SK-MEL-5 (cell line): ENCODE measurements at regions not wholly inside any gene's neighbourhood (a gene's known extent, or its start where the extent isn't known, plus 50 kb on each side); places are given as distances from the start of the nearest gene placed in this dataset.

Source experiments
- DNase-seq: peaks from one replicate; pipeline ENCODE4 v3.0.0-alpha.2; 2016; ENCODE audit warnings: low read depth, low spot score
- in situ Hi-C: cut with HindIII; loops from 2 replicates; pipeline ENCODE4 v1.10.0; 2016; ENCODE audit warnings: low sequenced_read_pairs, high pct_unique_total_duplicates, low pct_unique_long_range_greater_than_20kb

GRCh38 chr2:217242947-217243346 is 383.1 kb upstream of the TNP1 start:
- in situ Hi-C loops, result no loop called here
- no peak for DNase-seq

DNA sequence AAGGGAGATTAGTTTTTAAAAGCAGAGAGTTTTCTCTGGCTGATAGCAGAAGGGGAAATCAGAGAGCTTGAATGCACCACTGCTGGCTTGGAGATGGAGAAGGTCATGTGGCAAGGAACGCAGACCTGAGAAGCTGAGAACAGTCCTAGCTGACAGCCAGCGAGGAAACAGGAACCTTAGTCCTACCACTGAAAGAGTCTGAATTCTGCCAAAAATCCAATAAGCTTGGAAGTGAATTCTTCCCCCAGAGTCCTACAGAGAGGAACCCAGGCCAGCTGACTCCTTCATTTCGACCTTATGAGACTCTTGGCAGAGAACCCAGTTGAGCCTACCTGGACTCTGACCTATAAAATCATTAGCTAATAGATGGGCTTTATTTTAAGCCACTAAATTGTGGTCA is 371.9 kb upstream of the TNP1 start:
- in situ Hi-C loops, result no loop called here
- no peak for DNase-seq

DNA sequence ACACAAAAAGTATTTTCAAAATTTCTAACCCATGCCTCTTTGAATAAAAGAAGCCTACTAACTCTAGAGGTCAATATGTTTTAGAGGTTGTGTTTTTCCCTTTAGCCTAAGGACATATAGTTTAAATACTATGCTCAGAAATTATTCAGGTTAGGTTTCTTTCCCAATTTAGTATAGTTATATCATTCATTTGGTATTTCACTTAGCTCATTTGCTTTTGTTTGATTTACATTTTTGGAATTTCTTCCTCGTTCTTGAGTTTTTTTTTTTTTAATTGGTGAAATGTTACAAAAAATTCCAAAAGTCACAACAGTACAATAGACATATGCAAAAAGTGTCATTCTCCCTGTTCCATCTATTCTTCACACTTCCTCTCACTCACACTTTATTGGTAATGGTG is 371.3 kb upstream of the TNP1 start:
- in situ Hi-C loops, result no loop called here

DNA sequence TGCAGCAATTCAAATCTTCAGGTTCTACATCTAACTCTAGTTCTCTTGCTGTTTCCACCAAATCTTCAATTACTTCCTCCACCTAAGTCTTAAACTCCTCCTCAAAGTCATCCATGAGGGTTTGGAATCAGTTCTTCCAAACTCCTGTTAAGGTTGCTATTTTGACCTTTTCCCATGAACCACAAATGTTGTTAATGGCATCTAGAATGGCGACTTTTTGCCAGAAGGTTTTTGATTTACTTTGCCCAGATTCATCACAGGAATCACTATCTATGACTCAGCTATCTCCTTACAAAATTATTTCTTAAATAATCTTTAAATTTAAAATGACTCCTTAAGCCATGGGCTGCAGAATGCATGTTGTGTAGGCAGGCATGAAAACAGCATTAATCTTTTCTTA is 368.9 kb upstream of the TNP1 start:
- no peak for DNase-seq
- in situ Hi-C loops, result no loop called here

More for the DNA sequence above, 371.3 kb upstream of the TNP1 start:
- no peak for DNase-seq

DNA sequence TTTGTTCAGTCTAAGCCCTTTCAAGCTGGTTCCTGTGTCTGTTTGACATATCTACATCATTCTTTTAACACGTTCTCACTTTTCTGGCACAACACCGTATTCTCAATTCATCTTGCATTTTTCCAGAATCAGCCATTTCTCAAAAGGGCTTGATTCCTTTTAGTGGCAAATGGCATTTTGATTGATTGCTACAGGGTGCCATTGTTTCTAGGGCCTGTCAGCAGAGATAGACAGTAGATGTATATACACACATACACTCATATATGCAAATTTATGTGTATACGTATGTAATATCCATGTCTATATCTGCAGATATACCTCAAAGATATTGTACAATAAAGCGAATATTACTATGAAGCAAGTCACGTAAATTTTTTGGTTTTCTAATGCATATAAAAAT is 367.9 kb upstream of the TNP1 start:
- DNase-seq, result no peak
- in situ Hi-C loops, result no loop called here

- in situ Hi-C loops, result no loop called here
- DNase-seq, result peak; percentile 6
Measured at GRCh38 chr2:217225596-217225995, 365.7 kb upstream of the TNP1 start.

GRCh38 chr2:217223222-217223930 is 363.5 kb upstream of the TNP1 start:
- in situ Hi-C loops, result no loop called here
- no peak for DNase-seq

- in situ Hi-C loops, result no loop called here
- no peak for DNase-seq
Measured at GRCh38 chr2:217222309-217222910, 362.5 kb upstream of the TNP1 start.

DNA sequence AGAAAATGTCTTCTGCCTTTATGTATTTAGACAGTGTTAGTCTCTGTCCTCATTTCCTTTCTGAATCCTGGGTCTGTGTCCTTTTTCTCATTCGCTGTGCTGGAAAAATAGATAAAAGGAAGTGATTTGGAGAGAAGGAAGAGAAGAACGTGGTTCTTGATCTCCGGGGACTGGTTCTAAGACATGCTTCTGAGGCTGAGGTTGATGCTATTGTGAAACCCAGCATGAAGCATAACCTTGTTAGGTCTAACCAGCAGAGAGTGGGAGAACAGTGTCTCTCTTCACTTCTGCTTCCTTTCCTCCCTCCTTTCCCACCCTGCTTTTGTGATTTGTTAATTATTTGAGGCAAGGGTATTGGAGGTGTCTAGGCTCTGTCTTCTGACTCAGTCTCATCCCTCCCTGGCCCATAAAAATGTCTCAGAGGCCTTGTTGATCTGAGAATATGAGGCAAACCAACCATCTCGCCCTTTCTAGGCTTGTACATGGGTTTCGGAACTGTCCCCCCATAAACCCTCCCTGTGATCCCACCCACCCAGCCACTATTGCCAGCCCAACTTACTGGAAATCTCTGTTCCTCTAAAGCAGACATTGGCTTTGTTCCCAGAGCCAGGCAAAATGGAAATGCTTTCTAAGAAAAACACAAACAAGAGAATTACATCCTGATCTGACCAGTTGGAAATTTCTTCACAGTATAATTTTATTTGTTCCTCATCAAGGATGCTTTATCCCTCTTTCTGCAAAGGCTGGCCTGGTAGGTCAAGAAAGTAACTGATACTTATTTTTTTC is 360.6 kb upstream of the TNP1 start:
- in situ Hi-C loops, result no loop called here

DNA sequence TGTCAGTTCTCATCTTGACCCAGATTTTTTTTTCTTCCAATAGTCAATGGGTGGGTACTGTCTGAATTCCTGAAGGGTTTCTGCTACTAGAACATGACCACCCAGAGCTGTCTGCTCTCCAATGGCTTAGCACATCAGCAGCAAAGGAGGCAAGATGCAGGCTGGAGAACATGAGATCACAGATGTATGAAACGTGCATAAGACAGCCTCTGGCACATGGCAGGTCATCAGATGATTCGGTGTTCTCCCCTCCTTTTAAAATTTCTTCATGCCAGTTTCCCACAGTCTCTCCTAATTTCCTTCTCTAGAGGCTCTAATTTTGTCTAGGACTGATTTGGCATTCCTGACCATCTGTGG is 359.3 kb upstream of the TNP1 start:
- in situ Hi-C loops, result no loop called here

More for the DNA sequence above, 360.6 kb upstream of the TNP1 start:
- DNase-seq, result peak; percentile 22

GRCh38 chr2:217218269-217219163 is 358.7 kb upstream of the TNP1 start:
- in situ Hi-C loops, result no loop called here

More for the DNA sequence above, 359.3 kb upstream of the TNP1 start:
- DNase-seq, result no peak

DNA sequence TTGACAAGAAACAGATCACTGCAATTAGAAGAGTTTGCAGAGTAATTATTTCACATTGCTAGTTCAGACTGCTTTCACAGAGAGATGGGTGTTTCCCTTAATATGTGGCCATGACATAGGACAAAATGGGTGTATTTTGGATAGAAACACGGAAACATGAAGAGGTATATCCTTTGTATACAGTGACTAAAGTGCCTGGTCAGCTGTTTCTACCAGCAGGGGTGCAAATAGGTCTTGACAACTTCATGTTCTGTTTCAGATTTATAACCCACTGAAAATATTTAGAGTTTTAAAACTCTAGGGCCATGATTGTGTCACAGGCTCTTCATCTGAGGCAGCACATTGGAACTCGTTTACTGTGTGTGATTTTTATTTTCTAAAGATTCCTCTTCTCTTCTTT is 357.1 kb upstream of the TNP1 start:
- DNase-seq, result no peak
- in situ Hi-C loops, result no loop called here

More at GRCh38 chr2:217218269-217219163, 358.7 kb upstream of the TNP1 start:
- DNase-seq, result no peak

DNA sequence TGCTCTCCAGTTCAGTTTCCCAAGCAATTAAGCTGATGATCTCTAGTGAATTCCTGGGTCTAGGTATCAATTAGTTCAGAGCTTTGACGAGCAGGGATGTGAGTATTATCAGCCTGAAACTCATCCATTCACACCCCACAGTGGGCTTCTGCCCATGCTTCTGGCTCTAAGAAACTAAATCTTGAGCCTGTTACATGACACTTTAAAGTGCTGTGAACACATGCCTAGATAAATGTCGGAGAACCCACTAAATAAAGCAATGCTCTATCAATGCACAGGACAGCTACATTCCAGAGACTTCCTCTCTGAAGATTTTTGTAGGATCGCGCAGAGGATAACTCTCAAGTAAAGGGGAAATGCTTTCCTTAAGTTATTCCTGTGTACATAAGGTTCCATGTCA is 356.5 kb upstream of the TNP1 start:
- in situ Hi-C loops, result no loop called here
- no peak for DNase-seq

DNA sequence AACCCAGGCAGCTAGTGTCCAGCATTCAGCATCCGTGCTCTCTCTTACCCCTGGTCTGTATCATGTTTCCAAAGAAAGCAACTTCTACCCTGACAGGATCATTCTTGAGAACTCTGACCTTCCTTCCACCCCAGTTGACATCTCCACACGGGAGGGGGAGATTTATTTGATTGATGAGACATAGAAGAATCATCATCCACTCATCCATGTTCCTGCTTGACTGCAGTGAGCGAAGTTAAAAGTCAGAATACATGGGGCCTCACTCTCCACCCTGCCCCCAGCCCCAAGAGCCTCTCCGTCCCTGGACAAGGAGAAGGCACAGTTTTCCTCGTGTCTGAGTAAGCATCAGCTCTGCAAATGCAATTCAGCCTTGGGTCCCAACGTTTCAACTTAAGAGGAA is 356.0 kb upstream of the TNP1 start:
- no peak for DNase-seq
- in situ Hi-C loops, result no loop called here

GRCh38 chr2:217208867-217209266 is 349.0 kb upstream of the TNP1 start:
- in situ Hi-C loops, result no loop called here
- no peak for DNase-seq

DNA sequence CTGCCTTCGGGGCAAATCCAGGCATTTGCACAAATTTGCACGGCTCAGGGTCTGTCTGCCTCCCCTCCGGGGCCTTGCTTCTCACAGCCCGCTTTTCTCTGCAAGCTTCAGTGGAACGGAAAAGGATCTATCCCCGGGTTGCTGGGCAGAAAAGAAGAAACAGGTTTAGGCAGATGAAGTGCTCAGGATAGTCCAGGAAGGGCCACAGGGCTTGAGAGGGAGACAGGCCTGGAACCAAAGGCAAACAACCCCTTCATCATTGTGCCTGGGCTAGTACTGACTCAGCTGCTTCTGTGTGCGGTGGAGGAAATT is 347.8 kb upstream of the TNP1 start:
- in situ Hi-C loops, result no loop called here

DNA sequence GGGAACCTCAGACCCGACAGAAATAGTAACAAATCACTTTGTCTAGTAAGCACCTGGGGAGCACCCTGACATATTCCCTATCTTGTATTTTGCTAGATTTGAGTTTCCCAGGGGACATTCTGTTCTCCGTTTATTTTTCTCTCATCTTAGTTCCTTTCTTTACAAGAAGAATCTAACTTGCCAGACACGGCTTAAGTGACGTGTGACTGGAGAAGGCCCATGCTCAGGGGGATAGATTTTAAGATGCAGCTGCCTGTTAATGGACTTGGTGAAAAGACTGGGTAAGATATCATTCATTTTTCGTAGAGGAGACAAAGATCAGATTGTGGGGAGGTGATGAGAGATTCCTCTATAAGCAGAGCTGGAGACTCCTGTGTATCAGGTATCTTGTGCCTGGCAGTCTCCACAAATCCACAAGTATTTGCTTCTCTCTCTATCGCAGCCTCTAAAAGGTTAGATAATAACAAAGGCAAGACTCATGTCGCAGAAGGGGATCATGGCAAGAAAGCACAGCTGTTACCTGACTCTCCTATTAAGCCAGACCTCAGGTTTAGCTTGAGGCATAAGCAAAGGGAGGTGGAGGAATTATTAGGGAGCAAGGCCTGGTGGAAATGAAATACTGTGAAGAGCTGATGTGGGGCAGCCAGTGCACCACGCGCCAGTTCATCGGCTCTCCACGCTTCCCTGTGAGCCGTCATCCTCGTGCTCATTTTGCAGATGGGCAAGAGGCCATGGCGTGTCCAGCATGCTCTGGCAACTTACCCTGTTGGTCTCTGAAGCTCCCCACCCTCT is 347.2 kb upstream of the TNP1 start:
- DNase-seq, result no peak
- in situ Hi-C loops, result no loop called here

More for the DNA sequence above, 347.8 kb upstream of the TNP1 start:
- no peak for DNase-seq
